ENCODE measurements at regions not wholly inside any gene's neighbourhood (a gene's known extent, or its start where the extent isn't known, plus 50 kb on each side); places are given as distances from the start of the nearest gene placed in this dataset.

DNA sequence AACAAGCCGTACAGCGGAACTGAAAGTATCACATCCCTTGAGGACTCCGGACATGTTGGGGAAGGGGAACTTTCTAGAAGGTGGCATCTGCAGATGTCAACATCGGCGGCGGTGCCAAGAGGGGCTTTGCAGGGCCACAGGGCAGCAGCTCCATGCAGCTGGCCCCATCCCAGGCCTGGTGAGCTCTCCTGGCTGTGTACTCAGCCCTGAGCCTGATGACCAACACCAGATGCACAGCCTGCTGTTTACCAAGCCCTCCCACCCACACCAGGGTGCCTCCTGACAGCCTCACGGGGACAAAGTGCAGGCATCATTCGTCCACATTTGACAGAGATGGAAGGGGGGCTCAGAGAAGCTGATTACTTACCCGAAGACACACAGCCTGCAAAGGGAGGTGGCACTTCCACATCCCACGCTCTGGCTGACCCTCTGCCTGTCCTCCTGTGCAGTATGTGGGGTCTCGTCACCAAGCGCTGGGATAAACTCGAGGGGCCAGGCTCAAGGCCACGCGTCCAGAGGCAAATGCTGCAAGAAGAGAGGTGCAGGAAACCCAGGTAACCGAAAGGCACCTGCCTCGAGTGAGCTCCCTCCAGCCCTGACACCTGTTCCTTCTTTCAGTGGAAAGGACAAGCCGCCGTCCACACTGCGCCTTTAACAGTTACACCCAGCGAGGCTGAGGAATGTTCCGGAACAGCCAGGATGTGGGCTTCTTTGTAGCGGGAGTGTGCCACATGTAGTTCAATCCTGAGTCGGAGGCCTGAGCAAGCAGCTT, 69.0 kb upstream of the ASAP2 start:
- H3K4me3 ChIP-seq (ENCODE audit: low read length in 2 of 2): peak overlapping the region; percentile 63 to 68
- peak overlapping the region; percentile 96 to 97 for H3K27ac ChIP-seq (ENCODE audit: low read depth in 2 of 2, low read length in 2 of 2)
- peaks cover 0 to 3% of the 10 kb centered on the region in 2 donors for H3K9me3 ChIP-seq (ENCODE audit: control insufficient read depth in 2 of 2, low read length in 2 of 2)
- no peaks in the 10 kb centered on the region for H3K36me3 ChIP-seq (ENCODE audit: control insufficient read depth in 2 of 2, insufficient read depth in 2 of 2, low read length in 2 of 2)
- no peaks in the 10 kb centered on the region for H3K27me3 ChIP-seq (ENCODE audit: control insufficient read depth in 2 of 2, insufficient read depth in 2 of 2, low read length in 2 of 2)
- peak overlapping the region; percentile 61 to 63 for H3K9ac ChIP-seq (ENCODE audit: low read depth in 1 of 2, low read length in 2 of 2)
- H3K4me1 ChIP-seq (ENCODE audit: control insufficient read depth in 2 of 2, insufficient read depth in 2 of 2, low read length in 2 of 2): peaks cover 20 to 28% of the 10 kb centered on the region in 2 donors

GRCh38 chr2:9135822-9136558, 70.6 kb upstream of the ASAP2 start:
- H3K9ac ChIP-seq (ENCODE audit: low read depth in 1 of 2, low read length in 2 of 2): peak overlapping the region in 1 of 2 donors; percentile 28
- H3K27me3 ChIP-seq (ENCODE audit: control insufficient read depth in 2 of 2, insufficient read depth in 2 of 2, low read length in 2 of 2): no peaks in the 10 kb centered on the region
- H3K36me3 ChIP-seq (ENCODE audit: control insufficient read depth in 2 of 2, insufficient read depth in 2 of 2, low read length in 2 of 2): no peaks in the 10 kb centered on the region
- H3K27ac ChIP-seq (ENCODE audit: low read depth in 2 of 2, low read length in 2 of 2): peak overlapping the region; percentile 71 to 97
- peaks cover 0 to 3% of the 10 kb centered on the region in 2 donors for H3K9me3 ChIP-seq (ENCODE audit: control insufficient read depth in 2 of 2, low read length in 2 of 2)
- H3K4me1 ChIP-seq (ENCODE audit: control insufficient read depth in 2 of 2, insufficient read depth in 2 of 2, low read length in 2 of 2): peaks cover 18 to 26% of the 10 kb centered on the region in 2 donors
- H3K4me3 ChIP-seq (ENCODE audit: low read length in 2 of 2): no peak overlapping the region

- Histone ChIP-seq H3K4me3 (ENCODE audit: low read length in 2 of 2) (no peak overlapping the region), H3K36me3 (ENCODE audit: control insufficient read depth in 2 of 2, insufficient read depth in 2 of 2, low read length in 2 of 2) (no peaks in the 10 kb centered on the region)
Measured at GRCh38 chr2:9127316-9127715, 79.3 kb upstream of the ASAP2 start.

GRCh38 chr2:9126540-9126939, 80.1 kb upstream of the ASAP2 start:
- Histone ChIP-seq H3K9me3 (ENCODE audit: control insufficient read depth in 2 of 2, low read length in 2 of 2) (no peaks in the 10 kb centered on the region), H3K27me3 (ENCODE audit: control insufficient read depth in 2 of 2, insufficient read depth in 2 of 2, low read length in 2 of 2) (no peaks in the 10 kb centered on the region), H3K27ac (ENCODE audit: low read depth in 2 of 2, low read length in 2 of 2) (no peak overlapping the region), H3K4me1 (ENCODE audit: control insufficient read depth in 2 of 2, insufficient read depth in 2 of 2, low read length in 2 of 2) (no peaks in the 10 kb centered on the region), H3K36me3 (ENCODE audit: control insufficient read depth in 2 of 2, insufficient read depth in 2 of 2, low read length in 2 of 2) (no peaks in the 10 kb centered on the region), H3K9ac (ENCODE audit: low read depth in 1 of 2, low read length in 2 of 2) (no peak overlapping the region), H3K4me3 (ENCODE audit: low read length in 2 of 2) (no peak overlapping the region)

More at GRCh38 chr2:9127316-9127715, 79.3 kb upstream of the ASAP2 start:
- no peak overlapping the region for H3K27ac ChIP-seq (ENCODE audit: low read depth in 2 of 2, low read length in 2 of 2)
- no peaks in the 10 kb centered on the region for H3K27me3 ChIP-seq (ENCODE audit: control insufficient read depth in 2 of 2, insufficient read depth in 2 of 2, low read length in 2 of 2)
- no peaks in the 10 kb centered on the region for H3K4me1 ChIP-seq (ENCODE audit: control insufficient read depth in 2 of 2, insufficient read depth in 2 of 2, low read length in 2 of 2)
- H3K9ac ChIP-seq (ENCODE audit: low read depth in 1 of 2, low read length in 2 of 2): no peak overlapping the region
- H3K9me3 ChIP-seq (ENCODE audit: control insufficient read depth in 2 of 2, low read length in 2 of 2): no peaks in the 10 kb centered on the region

- H3K27me3 ChIP-seq (ENCODE audit: control insufficient read depth in 2 of 2, insufficient read depth in 2 of 2, low read length in 2 of 2): no peaks in the 10 kb centered on the region
- no peaks in the 10 kb centered on the region for H3K36me3 ChIP-seq (ENCODE audit: control insufficient read depth in 2 of 2, insufficient read depth in 2 of 2, low read length in 2 of 2)
- no peak overlapping the region for H3K4me3 ChIP-seq (ENCODE audit: low read length in 2 of 2)
- H3K9ac ChIP-seq (ENCODE audit: low read depth in 1 of 2, low read length in 2 of 2): no peak overlapping the region
- H3K4me1 ChIP-seq (ENCODE audit: control insufficient read depth in 2 of 2, insufficient read depth in 2 of 2, low read length in 2 of 2): no peaks in the 10 kb centered on the region
- H3K27ac ChIP-seq (ENCODE audit: low read depth in 2 of 2, low read length in 2 of 2): no peak overlapping the region
- H3K9me3 ChIP-seq (ENCODE audit: control insufficient read depth in 2 of 2, low read length in 2 of 2): no peaks in the 10 kb centered on the region
Measured at GRCh38 chr2:9124231-9124741, 82.3 kb upstream of the ASAP2 start.

DNA sequence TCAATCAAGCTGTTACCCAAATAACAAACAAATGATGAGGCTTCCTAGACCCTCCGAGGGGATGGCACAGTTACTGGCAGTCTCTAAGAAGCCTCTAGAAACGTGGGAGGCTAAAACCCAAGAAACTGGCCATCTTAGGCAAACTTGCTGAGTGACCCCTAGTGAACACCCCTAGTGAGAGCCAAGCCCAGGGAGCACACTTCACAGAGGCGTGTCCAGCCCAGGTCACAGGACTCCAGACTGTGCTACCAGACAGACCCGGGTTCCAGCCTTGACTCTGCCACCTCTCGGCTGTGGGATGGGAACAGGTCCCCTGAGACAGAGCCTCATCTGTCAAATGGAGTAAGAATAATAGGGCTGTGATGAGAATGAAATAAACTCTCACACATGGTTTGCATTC, 83.5 kb upstream of the ASAP2 start:
- Histone ChIP-seq H3K27me3 (ENCODE audit: control insufficient read depth in 2 of 2, insufficient read depth in 2 of 2, low read length in 2 of 2) (no peaks in the 10 kb centered on the region), H3K9ac (ENCODE audit: low read depth in 1 of 2, low read length in 2 of 2) (no peak overlapping the region), H3K4me1 (ENCODE audit: control insufficient read depth in 2 of 2, insufficient read depth in 2 of 2, low read length in 2 of 2) (no peaks in the 10 kb centered on the region), H3K9me3 (ENCODE audit: control insufficient read depth in 2 of 2, low read length in 2 of 2) (no peaks in the 10 kb centered on the region), H3K4me3 (ENCODE audit: low read length in 2 of 2) (no peak overlapping the region), H3K27ac (ENCODE audit: low read depth in 2 of 2, low read length in 2 of 2) (no peak overlapping the region), H3K36me3 (ENCODE audit: control insufficient read depth in 2 of 2, insufficient read depth in 2 of 2, low read length in 2 of 2) (no peaks in the 10 kb centered on the region)

GRCh38 chr2:9122367-9122766, 84.2 kb upstream of the ASAP2 start:
- Histone ChIP-seq H3K27ac (ENCODE audit: low read depth in 2 of 2, low read length in 2 of 2) (no peak overlapping the region), H3K4me3 (ENCODE audit: low read length in 2 of 2) (no peak overlapping the region), H3K36me3 (ENCODE audit: control insufficient read depth in 2 of 2, insufficient read depth in 2 of 2, low read length in 2 of 2) (no peaks in the 10 kb centered on the region), H3K27me3 (ENCODE audit: control insufficient read depth in 2 of 2, insufficient read depth in 2 of 2, low read length in 2 of 2) (no peaks in the 10 kb centered on the region), H3K9ac (ENCODE audit: low read depth in 1 of 2, low read length in 2 of 2) (no peak overlapping the region), H3K9me3 (ENCODE audit: control insufficient read depth in 2 of 2, low read length in 2 of 2) (no peaks in the 10 kb centered on the region), H3K4me1 (ENCODE audit: control insufficient read depth in 2 of 2, insufficient read depth in 2 of 2, low read length in 2 of 2) (no peaks in the 10 kb centered on the region)

- no peaks in the 10 kb centered on the region for H3K9me3 ChIP-seq (ENCODE audit: control insufficient read depth in 2 of 2, low read length in 2 of 2)
- no peaks in the 10 kb centered on the region for H3K27me3 ChIP-seq (ENCODE audit: control insufficient read depth in 2 of 2, insufficient read depth in 2 of 2, low read length in 2 of 2)
Measured at GRCh38 chr2:9118383-9118960, 88.1 kb upstream of the ASAP2 start.

DNA sequence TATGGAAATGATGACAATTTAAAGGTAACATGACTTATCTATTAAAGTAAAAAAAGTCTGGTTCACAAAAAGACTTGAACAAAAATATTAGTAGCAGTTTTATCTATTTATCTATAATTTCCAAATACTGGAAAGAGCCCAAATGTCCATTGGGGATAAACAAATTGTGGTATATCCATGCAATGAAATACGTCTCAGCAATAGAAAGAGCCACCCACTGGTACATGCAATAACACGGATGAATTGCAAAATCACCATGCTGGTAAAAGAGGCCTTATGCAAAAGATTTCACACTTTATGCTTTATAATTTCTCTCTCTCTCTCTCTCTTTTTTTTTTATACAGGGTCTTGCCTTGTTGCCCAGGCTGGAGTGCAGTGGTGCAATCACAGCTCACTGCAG, 91.4 kb upstream of the ASAP2 start:
- Histone ChIP-seq H3K27ac (ENCODE audit: low read depth in 2 of 2, low read length in 2 of 2) (no peak overlapping the region), H3K4me1 (ENCODE audit: control insufficient read depth in 2 of 2, insufficient read depth in 2 of 2, low read length in 2 of 2) (no peaks in the 10 kb centered on the region), H3K9me3 (ENCODE audit: control insufficient read depth in 2 of 2, low read length in 2 of 2) (no peaks in the 10 kb centered on the region), H3K4me3 (ENCODE audit: low read length in 2 of 2) (no peak overlapping the region), H3K9ac (ENCODE audit: low read depth in 1 of 2, low read length in 2 of 2) (no peak overlapping the region), H3K27me3 (ENCODE audit: control insufficient read depth in 2 of 2, insufficient read depth in 2 of 2, low read length in 2 of 2) (no peaks in the 10 kb centered on the region), H3K36me3 (ENCODE audit: control insufficient read depth in 2 of 2, insufficient read depth in 2 of 2, low read length in 2 of 2) (no peaks in the 10 kb centered on the region)

More at GRCh38 chr2:9118383-9118960, 88.1 kb upstream of the ASAP2 start:
- Histone ChIP-seq H3K27ac (ENCODE audit: low read depth in 2 of 2, low read length in 2 of 2) (no peak overlapping the region), H3K4me1 (ENCODE audit: control insufficient read depth in 2 of 2, insufficient read depth in 2 of 2, low read length in 2 of 2) (no peaks in the 10 kb centered on the region), H3K9ac (ENCODE audit: low read depth in 1 of 2, low read length in 2 of 2) (no peak overlapping the region), H3K36me3 (ENCODE audit: control insufficient read depth in 2 of 2, insufficient read depth in 2 of 2, low read length in 2 of 2) (no peaks in the 10 kb centered on the region), H3K4me3 (ENCODE audit: low read length in 2 of 2) (no peak overlapping the region)

GRCh38 chr2:9114458-9114857, 92.2 kb upstream of the ASAP2 start:
- Histone ChIP-seq H3K4me1 (ENCODE audit: control insufficient read depth in 2 of 2, insufficient read depth in 2 of 2, low read length in 2 of 2) (no peaks in the 10 kb centered on the region), H3K9me3 (ENCODE audit: control insufficient read depth in 2 of 2, low read length in 2 of 2) (no peaks in the 10 kb centered on the region), H3K4me3 (ENCODE audit: low read length in 2 of 2) (no peak overlapping the region), H3K36me3 (ENCODE audit: control insufficient read depth in 2 of 2, insufficient read depth in 2 of 2, low read length in 2 of 2) (no peaks in the 10 kb centered on the region), H3K27me3 (ENCODE audit: control insufficient read depth in 2 of 2, insufficient read depth in 2 of 2, low read length in 2 of 2) (no peaks in the 10 kb centered on the region), H3K27ac (ENCODE audit: low read depth in 2 of 2, low read length in 2 of 2) (no peak overlapping the region), H3K9ac (ENCODE audit: low read depth in 1 of 2, low read length in 2 of 2) (no peak overlapping the region)

All from mucosa of rectum (tissue), 2 donors.